ENCODE measurements at regions not wholly inside any gene's neighbourhood (a gene's known extent, or its start where the extent isn't known, plus 50 kb on each side); places are given as distances from the start of the nearest gene placed in this dataset.

- DNase-seq (ENCODE audit: low read depth) = no peak
These were observed 600.1 kb downstream of the IRS1 start for GRCh38 chr2:226199555-226199954.

GRCh38 chr2:226198956-226199355 is 600.7 kb downstream of the IRS1 start:
- DNase-seq (ENCODE audit: low read depth) = no peak

GRCh38 chr2:226190479-226191252 is 609.0 kb downstream of the IRS1 start:
- DNase-seq (ENCODE audit: low read depth) = no peak

GRCh38 chr2:226189061-226189460 is 610.6 kb downstream of the IRS1 start:
- DNase-seq (ENCODE audit: low read depth) = no peak

- DNase-seq (ENCODE audit: low read depth) = no peak
These were observed 612.0 kb downstream of the IRS1 start for GRCh38 chr2:226187616-226188015.

GRCh38 chr2:226187156-226187555 is 612.5 kb downstream of the IRS1 start:
- no peak for DNase-seq (ENCODE audit: low read depth)

GRCh38 chr2:226185616-226186211 is 613.9 kb downstream of the IRS1 start:
- no peak for DNase-seq (ENCODE audit: low read depth)

GRCh38 chr2:226184940-226185615 is 614.5 kb downstream of the IRS1 start:
- no peak for DNase-seq (ENCODE audit: low read depth)

GRCh38 chr2:226184540-226184939 is 615.1 kb downstream of the IRS1 start:
- DNase-seq (ENCODE audit: low read depth) = no peak

- DNase-seq (ENCODE audit: low read depth) = no peak
These were observed 616.1 kb downstream of the IRS1 start for GRCh38 chr2:226183550-226183949.

GRCh38 chr2:226183033-226183432 is 616.6 kb downstream of the IRS1 start:
- no peak for DNase-seq (ENCODE audit: low read depth)

GRCh38 chr2:226181909-226182308 is 617.7 kb downstream of the IRS1 start:
- DNase-seq (ENCODE audit: low read depth) = no peak

- no peak for DNase-seq (ENCODE audit: low read depth)
These were observed 619.2 kb downstream of the IRS1 start for GRCh38 chr2:226180281-226180884.

GRCh38 chr2:226179010-226179409 is 620.6 kb downstream of the IRS1 start:
- DNase-seq (ENCODE audit: low read depth) = no peak

GRCh38 chr2:226176283-226176984 is 623.2 kb downstream of the IRS1 start:
- DNase-seq (ENCODE audit: low read depth) = no peak

GRCh38 chr2:226174390-226174789 is 625.2 kb downstream of the IRS1 start:
- no peak for DNase-seq (ENCODE audit: low read depth)

GRCh38 chr2:226172939-226173338 is 626.7 kb downstream of the IRS1 start:
- DNase-seq (ENCODE audit: low read depth) = no peak

GRCh38 chr2:226172309-226172708 is 627.3 kb downstream of the IRS1 start:
- DNase-seq (ENCODE audit: low read depth) = no peak

- DNase-seq (ENCODE audit: low read depth) = no peak
These were observed 629.7 kb downstream of the IRS1 start for GRCh38 chr2:226169751-226170581.

GRCh38 chr2:226168496-226169160 is 631.0 kb downstream of the IRS1 start:
- DNase-seq (ENCODE audit: low read depth) = no peak

GRCh38 chr2:226164512-226164911 is 635.1 kb downstream of the IRS1 start:
- DNase-seq (ENCODE audit: low read depth) = no peak
